NCI-H1436 treated with DMSO at 0.1 percent for 48 hours (cell line): ENCODE measurements at regions not wholly inside any gene's neighbourhood (a gene's known extent, or its start where the extent isn't known, plus 50 kb on each side); places are given as distances from the start of the nearest gene placed in this dataset.
"Not testable (repeated sequence)": the region's sequence is repeated elsewhere in the genome, so short reads cannot be mapped to it uniquely, and the experiment has no call there.

ENCODE experiments used
- DNase-seq: peaks from one replicate; lab custom pipeline; 2025; lab: John Stamatoyannopoulos, UW

DNA sequence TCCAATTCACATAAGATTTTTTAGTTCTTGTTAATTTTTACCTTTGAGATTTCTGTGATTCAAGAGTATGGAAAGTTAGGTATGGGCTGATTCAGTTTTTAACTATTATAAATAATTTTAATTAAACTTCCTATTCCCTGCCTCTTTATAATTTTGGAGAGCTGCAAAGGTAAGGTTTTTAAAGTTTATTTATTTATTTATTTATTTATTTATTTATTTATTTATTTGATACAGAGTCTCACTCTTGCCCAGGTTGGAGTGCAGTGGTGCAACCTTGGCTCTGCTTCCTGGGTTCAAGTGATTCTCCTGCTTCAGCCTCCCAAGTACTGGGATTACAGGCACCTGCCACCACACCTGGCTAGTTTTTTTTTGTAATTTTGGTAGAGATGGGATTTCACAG is 215.5 kb upstream of the FIGN start:
- DNase-seq, result no peak

DNA sequence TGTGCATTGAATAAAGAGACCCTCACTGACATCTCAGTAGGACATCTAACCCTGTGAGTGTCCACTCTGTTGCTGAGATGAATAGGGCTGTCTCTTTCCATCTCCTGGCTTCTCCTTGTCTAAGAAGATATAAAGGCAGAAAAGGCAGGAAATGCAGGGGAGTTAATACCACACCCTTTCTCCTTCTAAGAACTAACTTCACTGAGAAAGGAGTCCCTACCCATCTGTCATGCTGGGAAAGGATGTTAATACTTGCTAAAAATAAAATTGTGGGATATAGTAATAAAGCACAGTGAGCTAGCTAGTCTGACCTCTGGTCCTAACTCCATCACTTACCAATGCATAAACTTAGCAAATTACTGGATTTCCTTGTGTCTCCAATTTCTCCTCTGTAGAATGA is 213.9 kb upstream of the FIGN start:
- no peak for DNase-seq

DNA sequence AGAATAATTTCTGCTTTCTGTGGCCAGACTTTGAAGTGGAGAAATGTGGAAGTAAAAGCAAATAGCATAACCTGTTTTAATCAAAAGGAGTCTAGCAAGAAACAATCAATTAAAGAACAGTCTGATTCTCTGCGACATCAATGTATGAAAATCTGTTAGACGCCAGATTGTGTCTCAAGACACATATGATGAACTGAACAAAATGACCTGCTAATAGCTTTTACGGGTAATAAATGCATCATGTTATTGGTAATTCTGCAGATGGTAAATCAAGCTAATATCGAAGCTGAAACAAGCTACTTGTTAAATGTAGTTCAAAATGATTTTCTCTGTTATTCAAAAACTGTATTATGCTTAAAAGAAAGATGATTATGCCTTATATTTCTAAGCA is 208.5 kb upstream of the FIGN start:
- DNase-seq, result no peak

DNA sequence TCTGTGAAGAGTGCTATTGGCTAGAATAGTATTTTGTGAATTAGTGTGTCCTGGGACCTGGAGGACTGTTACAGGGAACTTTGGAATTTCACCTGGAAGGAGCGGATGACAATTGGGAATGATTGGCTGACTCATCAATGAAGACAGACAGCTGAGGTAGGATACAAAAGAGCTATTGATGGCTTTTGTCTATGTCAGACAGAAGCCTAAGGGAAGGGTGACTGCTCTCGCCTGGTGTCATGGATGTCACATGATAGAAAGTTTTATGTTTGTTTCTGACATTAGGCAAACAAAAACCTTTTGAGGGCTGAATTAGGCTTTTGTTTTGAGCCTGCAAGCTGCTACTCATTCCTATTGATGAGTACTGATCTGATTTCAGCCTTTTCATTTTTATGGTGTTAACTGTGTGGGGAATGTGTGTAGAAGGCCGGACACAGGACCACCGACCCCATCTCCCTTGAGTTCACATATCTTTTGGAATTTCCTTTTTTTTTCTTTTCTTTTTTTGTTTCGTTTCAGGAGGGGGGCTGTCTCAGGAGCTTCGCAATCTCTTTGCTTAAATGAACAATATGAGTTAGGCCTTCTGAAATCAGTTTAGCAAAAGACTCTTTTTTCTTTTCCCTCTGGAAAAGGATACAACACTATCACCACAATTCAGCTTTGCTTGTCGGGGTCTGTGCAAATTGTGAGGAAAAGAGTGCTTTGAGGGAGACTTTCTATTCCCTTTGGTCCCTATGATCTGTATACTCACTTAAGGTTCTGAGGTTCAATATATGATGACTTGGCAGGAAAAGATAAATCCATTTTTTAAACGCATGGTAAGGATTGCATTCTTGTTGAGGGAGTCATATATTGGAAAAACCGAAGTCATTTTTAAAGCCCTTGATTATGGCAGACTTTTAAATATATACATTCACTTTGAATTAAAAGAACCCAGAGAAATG is 207.9 kb upstream of the FIGN start:
- DNase-seq, result no peak

DNA sequence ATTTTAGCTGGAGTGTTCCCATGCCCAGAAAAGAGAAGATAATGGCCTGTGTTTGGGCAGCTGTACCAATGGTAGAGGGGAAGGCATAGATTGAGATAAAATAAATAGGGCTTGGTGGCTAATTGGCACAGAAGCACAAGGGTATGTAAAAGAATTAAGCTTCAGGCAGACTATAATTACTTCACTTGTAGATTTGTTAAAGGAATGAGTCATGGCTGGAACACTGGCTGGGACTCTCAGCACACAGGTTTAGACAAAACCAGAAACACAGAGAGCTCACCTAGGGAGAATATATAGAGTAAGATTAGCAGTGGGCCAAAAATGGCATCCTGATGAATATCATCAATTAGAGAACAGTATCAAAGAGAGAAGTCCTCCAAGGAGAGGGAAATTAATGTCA is 198.3 kb upstream of the FIGN start:
- peak; percentile 89 for DNase-seq

DNA sequence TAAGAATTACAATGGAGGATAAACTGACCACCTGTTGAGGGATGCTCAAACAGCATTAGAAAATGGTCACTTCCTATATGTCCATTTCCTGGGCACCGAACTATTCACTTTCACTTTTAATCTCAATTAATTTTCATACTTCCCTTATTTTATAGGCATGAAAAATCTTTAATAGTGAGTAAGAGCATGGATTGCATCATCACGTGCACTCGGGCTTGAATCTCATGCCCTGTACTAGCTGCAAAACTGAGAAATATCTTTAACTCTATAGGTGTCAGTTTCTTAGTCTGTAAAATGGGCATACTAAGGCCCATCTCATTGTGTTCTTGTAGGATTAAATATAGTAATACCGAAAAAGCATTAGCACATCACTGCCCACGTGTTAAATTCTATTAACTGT is 183.9 kb upstream of the FIGN start:
- DNase-seq, result no peak

DNA sequence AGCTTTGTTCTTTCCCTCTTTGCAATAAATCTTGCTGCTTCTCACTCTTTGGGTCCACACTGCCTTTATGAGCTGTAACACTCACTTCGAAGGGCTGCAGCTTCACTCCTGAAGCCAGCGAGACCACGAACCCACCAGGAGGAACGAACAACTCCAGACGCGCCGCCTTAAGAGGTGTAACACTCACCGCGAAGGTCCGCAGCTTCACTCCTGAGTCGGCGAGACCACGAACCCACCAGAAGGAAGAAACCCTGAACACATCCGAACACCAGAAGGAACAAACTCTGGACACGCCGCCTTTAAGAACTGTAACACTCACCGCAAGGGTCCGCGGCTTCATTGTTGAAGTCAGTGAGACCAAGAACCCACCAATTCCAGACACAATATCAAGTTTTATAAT is 178.7 kb upstream of the FIGN start:
- DNase-seq, result not testable (repeated sequence)

DNA sequence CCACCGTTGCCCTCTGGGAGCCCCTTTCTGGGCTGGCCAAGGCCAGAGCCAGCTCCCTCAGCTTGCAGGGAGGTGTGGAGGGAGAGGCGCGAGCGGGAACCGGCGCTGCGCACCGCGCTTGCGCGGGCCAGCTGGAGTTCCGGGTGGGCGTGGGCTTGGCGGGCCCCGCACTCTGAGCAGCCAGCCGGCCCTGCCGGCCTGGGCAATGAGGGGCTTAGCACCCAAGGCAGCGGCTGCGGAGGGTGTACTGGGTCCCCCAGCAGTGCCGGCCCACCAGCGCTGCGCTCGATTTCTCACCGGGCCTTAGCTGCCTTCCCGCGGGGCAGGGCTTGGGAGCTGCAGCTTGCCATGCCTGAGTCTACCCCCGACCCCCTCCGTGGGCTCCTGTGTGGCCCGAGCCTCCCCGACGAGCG is 177.7 kb upstream of the FIGN start:
- not testable (repeated sequence) for DNase-seq

DNA sequence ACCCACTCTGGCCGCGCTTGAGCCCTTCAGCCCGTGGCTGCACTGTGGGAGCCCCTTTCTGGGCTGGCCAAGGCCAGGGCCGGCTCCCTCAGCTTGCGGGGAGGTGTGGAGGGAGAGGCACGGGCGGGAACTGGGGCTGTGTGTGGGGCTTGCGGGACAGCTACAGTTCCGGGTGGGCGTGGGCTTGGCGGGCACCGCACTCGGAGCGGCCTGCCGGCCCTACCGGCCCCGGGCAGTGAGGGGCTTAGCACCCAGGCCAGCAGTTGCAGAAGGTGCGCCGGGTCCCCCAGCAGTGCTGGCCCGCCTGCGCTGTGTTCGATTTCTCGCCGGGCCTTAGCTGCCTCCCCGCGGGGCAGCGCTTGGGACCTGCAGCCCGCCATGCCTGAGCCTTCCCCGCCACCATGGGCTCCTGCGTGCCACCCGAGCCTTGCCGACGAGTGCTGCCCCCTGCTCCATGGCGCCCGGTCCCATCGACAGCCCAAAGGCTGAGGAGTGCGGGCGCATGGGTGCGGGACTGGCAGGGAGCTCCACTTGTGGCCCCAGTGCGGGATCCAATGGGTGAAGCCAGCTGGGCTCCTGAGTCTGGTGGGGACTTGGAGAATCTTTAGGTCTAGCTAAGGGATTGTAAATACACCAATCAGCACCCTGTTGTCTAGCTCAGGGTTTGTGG is 173.7 kb upstream of the FIGN start:
- DNase-seq, result no peak

DNA sequence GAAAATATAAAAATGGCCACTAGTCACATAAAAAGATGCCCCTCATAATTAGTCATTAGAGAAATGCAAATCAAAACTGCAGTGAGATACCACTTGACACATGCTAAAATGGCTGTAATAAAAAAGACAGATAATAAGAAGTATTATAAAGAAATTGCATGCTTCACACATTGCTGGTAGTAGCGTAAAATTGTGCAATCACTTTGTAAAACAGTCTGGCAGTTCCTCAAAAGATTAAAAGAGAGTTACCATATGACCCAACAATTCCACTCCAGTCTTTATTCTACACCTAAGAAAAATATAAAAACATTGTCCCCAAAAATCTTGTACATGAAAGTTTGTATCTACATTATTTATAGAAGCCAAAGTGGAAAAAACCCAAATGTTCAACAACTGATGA is 170.6 kb upstream of the FIGN start:
- no peak for DNase-seq

DNA sequence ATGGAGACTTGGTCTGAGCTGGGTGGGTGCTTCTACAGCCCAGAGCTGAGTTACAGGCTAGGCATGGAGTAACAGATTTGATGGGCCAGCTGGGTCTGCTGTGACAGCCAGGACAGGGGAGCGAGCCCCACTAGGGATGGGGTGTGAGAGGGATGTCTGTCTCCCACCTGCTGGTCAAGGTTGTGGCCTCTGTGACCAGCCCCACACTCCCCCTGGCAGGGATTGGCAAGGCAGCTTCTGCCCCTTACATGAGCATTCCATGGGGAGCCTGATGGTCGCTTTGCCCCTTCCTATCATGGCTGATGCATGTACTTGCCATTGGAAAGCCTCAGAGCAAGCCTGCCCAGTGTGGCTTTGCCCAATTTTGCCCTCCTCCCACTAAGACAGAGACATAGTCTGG is 162.0 kb upstream of the FIGN start:
- no peak for DNase-seq

DNA sequence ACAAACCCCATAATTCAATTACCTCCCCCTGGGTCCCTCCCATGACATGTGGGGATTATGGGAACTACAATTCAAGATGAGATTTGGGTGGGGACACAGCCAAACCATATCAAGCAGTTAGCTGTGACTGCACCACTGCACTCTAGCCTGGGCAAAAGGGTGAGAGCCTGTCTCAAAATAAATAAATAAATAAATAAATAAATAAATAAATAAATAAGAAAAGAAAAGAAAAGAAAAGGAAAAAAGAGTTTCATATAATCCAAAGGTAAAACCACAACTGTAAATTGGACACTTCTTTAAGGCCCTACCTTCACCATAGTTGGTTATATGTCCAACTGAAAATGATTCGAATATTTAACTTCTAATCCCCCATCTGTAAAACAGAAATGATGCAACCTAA is 157.6 kb upstream of the FIGN start:
- not testable (repeated sequence) for DNase-seq

DNA sequence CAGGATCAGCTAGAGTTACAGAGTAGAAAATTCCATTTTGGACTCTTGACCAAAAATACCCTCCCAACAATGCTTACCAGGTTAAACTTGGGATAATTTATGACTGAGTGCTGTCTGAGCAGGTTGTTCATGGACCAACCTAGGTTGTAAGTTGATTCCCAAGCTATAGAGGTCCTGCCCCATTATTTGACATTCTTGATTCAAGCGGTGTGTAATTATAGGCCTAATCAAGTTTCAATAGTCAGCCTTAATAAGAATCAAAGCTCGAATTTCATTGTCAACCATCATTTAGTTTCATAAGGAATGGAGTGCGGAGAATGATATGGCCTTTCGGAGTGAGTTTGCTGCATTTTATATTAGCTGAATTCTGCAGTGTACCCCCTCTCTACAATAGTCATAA is 152.8 kb upstream of the FIGN start:
- no peak for DNase-seq

DNA sequence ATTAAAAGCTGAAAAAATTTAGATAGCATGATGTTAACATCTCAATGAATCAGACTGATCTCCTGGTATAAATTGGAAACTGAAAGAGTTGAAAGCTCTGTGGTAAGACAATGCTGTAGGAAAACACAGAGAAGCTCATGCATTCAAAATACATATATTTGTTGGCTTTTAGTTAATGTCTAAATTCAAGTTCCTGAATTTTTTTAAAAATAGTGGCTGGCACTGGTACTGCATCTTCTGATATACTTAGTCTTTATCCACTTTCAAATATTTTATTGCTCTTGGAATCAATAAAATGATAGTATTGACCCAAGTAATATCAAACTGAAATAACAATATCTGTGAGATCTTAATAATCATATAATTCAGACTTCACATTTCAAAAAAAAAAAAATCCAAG is 151.4 kb upstream of the FIGN start:
- DNase-seq, result no peak

DNA sequence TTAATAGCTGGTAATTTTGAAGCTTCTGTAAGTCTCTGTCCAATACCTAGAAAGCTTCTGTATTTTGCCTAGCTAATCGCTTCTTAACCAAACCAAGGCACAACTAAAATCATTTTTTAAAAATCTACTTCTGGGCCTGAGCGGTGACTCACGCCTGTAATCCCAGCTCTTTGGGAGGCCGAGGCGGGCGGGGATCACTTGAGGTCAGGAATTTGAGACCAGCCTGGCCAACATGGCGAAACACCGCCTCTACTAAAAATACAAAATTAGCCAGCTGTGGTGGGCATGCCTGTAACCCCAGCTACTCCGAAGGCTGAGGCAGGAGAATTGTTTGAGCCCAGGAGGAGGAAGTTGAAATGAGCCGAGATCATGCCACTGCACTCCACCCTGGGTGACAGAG is 148.6 kb upstream of the FIGN start:
- no peak for DNase-seq

DNA sequence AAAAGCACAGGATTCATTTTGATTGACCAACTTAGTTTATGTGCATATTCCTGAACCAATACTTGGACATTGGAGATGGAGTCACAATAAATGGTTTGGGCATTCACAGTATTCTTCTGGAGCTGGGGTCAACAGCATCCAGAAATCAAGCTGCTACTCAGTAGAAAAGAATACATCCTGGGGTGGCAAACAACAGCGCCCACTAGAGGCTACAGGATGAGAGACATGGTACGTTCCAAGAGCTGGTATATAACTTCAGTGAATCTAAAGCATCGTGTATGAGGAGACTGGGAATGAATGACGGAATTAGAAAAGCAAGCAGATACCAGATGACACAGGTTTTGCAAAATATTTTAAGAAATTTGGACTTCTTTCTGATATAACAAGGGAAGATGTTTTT is 142.9 kb upstream of the FIGN start:
- no peak for DNase-seq

DNA sequence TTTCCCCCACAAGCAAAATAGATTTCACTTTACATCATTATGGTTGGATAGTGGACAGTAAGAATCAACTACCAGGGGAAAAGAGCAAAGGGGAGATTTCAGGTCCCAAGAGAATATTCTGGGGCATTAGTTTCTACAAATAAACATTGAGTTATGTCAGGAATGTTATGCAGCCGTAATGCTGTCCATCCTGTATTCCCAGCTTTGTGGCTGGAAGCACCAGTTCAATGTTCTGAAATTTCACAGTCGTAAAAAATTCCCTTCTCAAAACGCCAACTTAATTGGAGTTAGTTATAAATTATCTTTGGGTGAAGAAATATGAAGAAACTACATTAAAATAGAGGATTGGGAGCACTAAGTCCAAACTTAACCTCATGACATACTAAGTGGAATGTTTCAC is 141.5 kb upstream of the FIGN start:
- no peak for DNase-seq

DNA sequence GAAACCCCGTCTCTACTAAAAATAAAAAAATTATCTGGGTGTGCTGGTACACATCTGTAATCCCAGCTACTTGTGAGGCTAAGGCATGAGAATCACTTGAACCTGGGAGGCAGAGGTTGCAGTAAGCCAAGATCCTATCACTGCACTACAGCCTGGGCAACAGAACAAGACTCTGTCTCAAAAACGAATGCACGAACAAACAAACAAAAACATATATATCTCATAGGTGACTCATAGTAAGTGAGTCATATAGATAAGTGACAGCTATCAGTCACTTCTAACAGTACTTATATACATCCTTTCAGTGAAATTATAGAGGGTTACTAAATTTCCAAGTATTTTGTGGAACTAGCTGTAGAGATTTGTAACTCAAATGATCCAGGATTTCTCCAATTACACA is 127.3 kb upstream of the FIGN start:
- DNase-seq, result no peak

DNA sequence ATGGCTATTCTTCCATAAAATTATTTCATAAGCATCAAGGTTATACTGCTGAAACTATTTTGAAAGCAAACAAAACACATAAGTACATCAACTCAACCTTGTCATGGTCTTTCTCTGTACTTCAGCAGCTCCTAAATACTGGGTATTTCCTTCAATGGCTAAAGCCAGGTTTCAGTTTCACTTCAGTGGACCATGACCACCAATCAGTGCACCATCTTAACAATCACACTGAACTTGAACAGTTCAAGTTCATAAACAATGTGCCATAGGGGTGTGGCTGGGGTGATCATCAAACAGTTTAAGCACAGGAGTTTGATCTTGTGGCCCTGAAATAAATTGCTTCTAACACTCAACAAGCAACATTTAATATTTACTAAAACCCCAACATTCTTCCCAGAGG is 124.1 kb upstream of the FIGN start:
- no peak for DNase-seq

DNA sequence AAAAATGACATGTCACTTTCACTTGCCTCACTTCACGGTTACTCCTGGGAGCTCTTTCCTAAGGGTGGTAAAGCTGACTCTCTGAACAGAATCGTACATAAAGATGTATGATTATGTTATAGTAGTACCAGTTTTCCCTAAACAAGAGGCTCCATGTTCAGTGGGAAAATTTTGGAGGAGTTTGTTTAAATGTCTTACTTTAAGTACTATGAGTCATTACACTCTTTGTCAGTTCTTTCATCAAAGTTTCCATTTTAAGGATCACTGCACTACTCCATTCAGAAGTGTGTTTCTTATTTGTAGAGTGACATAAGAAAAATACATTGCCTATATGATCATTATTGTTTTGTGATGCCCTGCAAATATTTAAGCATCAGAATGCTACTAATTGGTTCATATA is 121.1 kb upstream of the FIGN start:
- DNase-seq, result no peak

DNA sequence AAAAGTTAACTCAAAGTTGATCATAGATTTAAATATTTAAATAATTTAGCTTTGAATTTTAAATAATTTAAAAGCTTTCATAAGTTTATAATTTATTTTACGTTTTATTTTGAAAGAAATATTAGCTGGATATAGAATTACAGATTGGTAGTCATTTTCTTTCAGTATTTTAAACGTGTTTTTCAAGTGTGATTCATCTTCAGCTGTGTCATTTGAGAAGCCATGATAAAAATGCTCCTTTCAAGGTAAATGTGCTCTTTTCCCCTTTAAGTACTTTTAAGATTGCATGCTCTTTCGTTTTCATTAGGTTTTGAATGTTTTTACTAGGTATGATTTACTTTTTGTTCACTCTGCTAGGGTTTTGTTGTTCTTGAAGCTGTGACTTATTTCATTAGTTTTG is 116.8 kb upstream of the FIGN start:
- no peak for DNase-seq

DNA sequence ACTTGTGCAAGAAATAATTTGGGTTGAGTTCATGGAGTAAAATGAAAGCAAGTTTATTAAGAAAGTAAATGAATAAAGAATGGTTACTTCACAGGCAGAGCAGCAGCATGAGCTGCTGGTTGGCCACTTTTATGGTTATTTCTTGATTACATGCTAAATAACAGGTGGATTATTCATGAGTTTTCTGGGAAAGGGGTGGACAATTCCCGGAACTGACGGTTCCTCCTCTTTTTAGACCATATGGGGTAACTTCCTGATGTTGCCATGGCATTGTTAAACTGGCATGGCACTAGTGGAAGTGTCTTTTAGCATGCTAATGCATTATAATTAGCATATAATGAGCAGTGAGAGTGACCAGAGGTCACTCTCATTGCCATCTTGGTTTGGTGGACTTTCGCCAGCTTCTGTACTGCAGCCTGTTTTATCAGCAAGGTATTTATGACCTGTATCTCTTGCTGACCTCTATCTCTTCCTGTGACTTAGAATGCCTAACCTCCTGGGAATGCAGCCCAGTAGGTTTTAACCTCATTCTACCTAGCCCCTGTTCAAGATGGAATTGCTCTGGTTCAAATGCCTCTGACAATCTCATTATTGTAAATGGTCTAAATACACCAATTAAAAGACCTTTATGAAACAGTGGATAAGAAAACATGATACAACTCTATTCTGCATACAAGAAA is 114.1 kb upstream of the FIGN start:
- DNase-seq, result no peak

DNA sequence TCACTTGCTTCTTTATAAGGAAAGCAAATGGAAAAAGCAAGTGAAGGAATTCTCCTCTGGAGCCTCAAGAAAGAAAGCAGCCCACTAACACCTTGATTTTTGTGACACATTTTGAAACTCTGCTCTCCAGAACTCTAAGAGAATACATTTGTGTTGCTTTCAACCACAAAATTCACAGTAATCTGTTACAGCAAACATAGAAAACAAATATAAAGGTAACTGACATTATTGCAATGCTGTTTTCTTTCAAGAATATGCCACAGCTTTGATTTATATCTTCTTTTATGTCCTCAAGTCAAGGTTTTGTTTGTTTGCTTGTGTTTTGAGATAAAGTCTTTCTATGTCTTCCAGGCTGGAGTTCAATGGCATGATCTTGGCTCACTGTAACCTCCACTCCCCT is 103.1 kb upstream of the FIGN start:
- no peak for DNase-seq
